Astrocyte (in vitro differentiated cells and primary cell): ENCODE measurements at regions not wholly inside any gene's neighbourhood (a gene's known extent, or its start where the extent isn't known, plus 50 kb on each side); places are given as distances from the start of the nearest gene placed in this dataset.

Experiments used
- DNase-seq: peaks from one replicate; pipeline ENCODE4 v3.0.0-alpha.2; 2010; ENCODE audit warnings: low read depth
- FAIRE-seq: peaks from 2 replicates; lab custom pipeline; 2011; peaks lifted over from hg19 to GRCh38; lab: Jason Lieb, UNC
- H2AFZ ChIP-seq: 2 replicates; pipeline ENCODE4 v1.6.0; 2012; ENCODE audit warnings: low read depth, low read length, inconsistent platforms
- H3K27ac ChIP-seq: 2 replicates; pipeline ENCODE4 v1.5.1; 2011; ENCODE audit warnings: low read depth, low read length, inconsistent platforms
- H3K27me3 ChIP-seq: 2 replicates; pipeline ENCODE4 v1.6.0; 2011; ENCODE audit warnings: low read length, inconsistent platforms; ENCODE audit not compliant: insufficient read depth
- H3K36me3 ChIP-seq: 2 replicates; pipeline ENCODE4 v1.5.1; 2011; ENCODE audit warnings: low read length, inconsistent platforms; ENCODE audit not compliant: insufficient read depth
- H3K4me1 ChIP-seq: 2 replicates; pipeline ENCODE4 v1.5.1; 2011; ENCODE audit warnings: low read length, inconsistent platforms; ENCODE audit not compliant: insufficient read depth
- H3K4me2 ChIP-seq: 2 replicates; pipeline ENCODE4 v1.6.0; 2012; ENCODE audit warnings: low read length, inconsistent platforms
- H3K4me3 ChIP-seq: 2 replicates; pipeline ENCODE4 v1.5.1; 2011; ENCODE audit warnings: low read depth, mild to moderate bottlenecking, low read length, inconsistent platforms; ENCODE audit not compliant: insufficient read depth
- H3K79me2 ChIP-seq: 2 replicates; pipeline ENCODE4 v1.6.0; 2012; ENCODE audit warnings: mild to moderate bottlenecking, low read length, inconsistent platforms; ENCODE audit not compliant: insufficient read depth
- H3K9ac ChIP-seq: 2 replicates; pipeline ENCODE4 v1.6.0; 2012; ENCODE audit warnings: mild to moderate bottlenecking, low read length, inconsistent platforms
- H3K9me3 ChIP-seq: 2 replicates; pipeline ENCODE4 v1.5.1; 2012; ENCODE audit warnings: low read depth, mild to moderate bottlenecking, low read length, inconsistent platforms; ENCODE audit not compliant: insufficient read depth
- H4K20me1 ChIP-seq: 2 replicates; pipeline ENCODE4 v1.6.0; 2012; ENCODE audit warnings: low read length, inconsistent platforms; ENCODE audit not compliant: insufficient read depth
- H3K27ac Mint-ChIP-seq: one replicate; pipeline ENCODE4 v1.8.0; 2021; ENCODE audit warnings: mild to moderate bottlenecking, mixed read lengths; ENCODE audit not compliant: unreplicated experiment
- H3K27me3 Mint-ChIP-seq: one replicate; pipeline ENCODE4 v1.8.0; 2021; ENCODE audit warnings: low read depth, mixed read lengths; ENCODE audit not compliant: unreplicated experiment
- H3K36me3 Mint-ChIP-seq: one replicate; pipeline ENCODE4 v1.8.0; 2021; ENCODE audit warnings: low read depth, mixed read lengths; ENCODE audit not compliant: unreplicated experiment
- H3K4me1 Mint-ChIP-seq: one replicate; pipeline ENCODE4 v1.8.0; 2021; ENCODE audit warnings: low read depth, mixed read lengths; ENCODE audit not compliant: unreplicated experiment
- H3K4me3 Mint-ChIP-seq: one replicate; pipeline ENCODE4 v1.8.0; 2021; ENCODE audit warnings: mild to moderate bottlenecking, moderate library complexity, mixed read lengths; ENCODE audit not compliant: unreplicated experiment
- H3K9me3 Mint-ChIP-seq: one replicate; pipeline ENCODE4 v1.8.0; 2021; ENCODE audit warnings: mild to moderate bottlenecking, mixed read lengths; ENCODE audit not compliant: unreplicated experiment
- EZH2 ChIP-seq: IDR thresholded peaks from 2 replicates; pipeline ENCODE4 v1.6.1; 2012; ENCODE audit warnings: mild to moderate bottlenecking, low read length, inconsistent platforms; ENCODE audit not compliant: insufficient read depth
- TF ChIP-seq, protein P1 (sequence below): IDR thresholded peaks from 2 replicates; pipeline ENCODE4 v1.5.1; 2011; ENCODE audit warnings: low read depth, mild to moderate bottlenecking, inconsistent platforms, low read length, moderate library complexity; ENCODE audit not compliant: insufficient read depth

DNA sequence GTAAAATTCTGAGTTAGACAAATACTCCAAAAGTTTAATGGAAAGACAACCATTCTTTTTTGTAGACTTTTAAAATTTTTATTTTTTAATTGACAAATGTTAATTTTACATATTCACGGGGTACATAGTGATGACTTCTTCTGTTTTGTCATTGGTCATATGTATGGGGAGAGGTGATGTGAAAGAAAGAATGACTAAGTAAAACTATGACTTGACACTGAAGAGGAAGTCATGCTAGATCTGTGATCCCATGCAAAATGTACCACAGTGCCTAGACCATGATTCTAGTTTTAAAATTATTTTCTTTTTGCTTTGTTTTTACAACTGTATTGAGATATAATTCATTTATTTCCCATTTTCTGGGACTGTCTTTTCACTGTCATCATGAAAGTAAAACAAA is 281.6 kb downstream of the MBNL1 start:
- Mint-ChIP-seq H3K4me3 (no peak overlapping the region), H3K27ac (no peak overlapping the region), H3K27me3 (no peaks in the 10 kb centered on the region), H3K9me3 (no peaks in the 10 kb centered on the region), H3K4me1 (no peaks in the 10 kb centered on the region), H3K36me3 (no peaks in the 10 kb centered on the region)
- no peak overlapping the region for H3K4me2 ChIP-seq
- H3K9ac ChIP-seq, result no peak overlapping the region
- TF ChIP-seq, protein P1, sequence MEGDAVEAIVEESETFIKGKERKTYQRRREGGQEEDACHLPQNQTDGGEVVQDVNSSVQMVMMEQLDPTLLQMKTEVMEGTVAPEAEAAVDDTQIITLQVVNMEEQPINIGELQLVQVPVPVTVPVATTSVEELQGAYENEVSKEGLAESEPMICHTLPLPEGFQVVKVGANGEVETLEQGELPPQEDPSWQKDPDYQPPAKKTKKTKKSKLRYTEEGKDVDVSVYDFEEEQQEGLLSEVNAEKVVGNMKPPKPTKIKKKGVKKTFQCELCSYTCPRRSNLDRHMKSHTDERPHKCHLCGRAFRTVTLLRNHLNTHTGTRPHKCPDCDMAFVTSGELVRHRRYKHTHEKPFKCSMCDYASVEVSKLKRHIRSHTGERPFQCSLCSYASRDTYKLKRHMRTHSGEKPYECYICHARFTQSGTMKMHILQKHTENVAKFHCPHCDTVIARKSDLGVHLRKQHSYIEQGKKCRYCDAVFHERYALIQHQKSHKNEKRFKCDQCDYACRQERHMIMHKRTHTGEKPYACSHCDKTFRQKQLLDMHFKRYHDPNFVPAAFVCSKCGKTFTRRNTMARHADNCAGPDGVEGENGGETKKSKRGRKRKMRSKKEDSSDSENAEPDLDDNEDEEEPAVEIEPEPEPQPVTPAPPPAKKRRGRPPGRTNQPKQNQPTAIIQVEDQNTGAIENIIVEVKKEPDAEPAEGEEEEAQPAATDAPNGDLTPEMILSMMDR, result no peak
- no peak for TF ChIP-seq EZH2
- no peak for DNase-seq
- no peaks in the 10 kb centered on the region for H3K4me1 ChIP-seq
- no peak overlapping the region for H3K4me3 ChIP-seq
- FAIRE-seq, result no peak
- H3K36me3 ChIP-seq, result no peaks in the 10 kb centered on the region
- H3K9me3 ChIP-seq, result no peaks in the 10 kb centered on the region
- no peaks in the 10 kb centered on the region for H4K20me1 ChIP-seq
- H2AFZ ChIP-seq, result no peak overlapping the region
- H3K27me3 ChIP-seq, result no peaks in the 10 kb centered on the region
- H3K27ac ChIP-seq, result no peak overlapping the region
- no peaks in the 10 kb centered on the region for H3K79me2 ChIP-seq

DNA sequence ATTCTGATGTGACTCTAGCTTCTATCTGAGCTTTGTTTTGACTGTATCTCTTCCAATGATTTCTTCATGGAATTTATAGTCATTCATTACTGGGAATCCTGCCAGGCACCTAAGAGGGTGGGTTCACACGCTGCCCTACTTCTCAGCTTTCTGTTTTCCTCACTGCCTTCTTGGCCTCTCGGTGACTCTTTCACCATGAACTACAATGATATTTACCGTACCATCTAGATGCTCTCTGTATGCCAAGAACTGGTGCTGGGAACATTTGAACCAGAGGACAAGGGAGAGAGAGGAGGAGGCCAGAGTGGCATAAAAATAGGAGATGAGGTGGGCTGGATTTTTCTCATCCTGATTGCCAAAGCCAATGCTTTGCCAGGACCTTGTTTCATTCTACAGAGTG is 280.0 kb upstream of the P2RY1 start:
- Mint-ChIP-seq H3K9me3 (no peaks in the 10 kb centered on the region), H3K4me1 (peaks cover 14% of the 10 kb centered on the region), H3K27ac (no peak overlapping the region), H3K36me3 (peaks cover under 1% of the 10 kb centered on the region), H3K27me3 (no peaks in the 10 kb centered on the region), H3K4me3 (no peak overlapping the region)
- FAIRE-seq (no peak), DNase-seq (peak; percentile 4)
- H3K36me3 ChIP-seq, result no peaks in the 10 kb centered on the region
- no peaks in the 10 kb centered on the region for H3K79me2 ChIP-seq
- H3K4me2 ChIP-seq, result no peak overlapping the region
- no peak overlapping the region for H3K4me3 ChIP-seq
- no peaks in the 10 kb centered on the region for H4K20me1 ChIP-seq
- H3K4me1 ChIP-seq, result no peaks in the 10 kb centered on the region
- TF ChIP-seq EZH2, result no peak
- TF ChIP-seq, protein P1, result no peak
- no peak overlapping the region for H3K27ac ChIP-seq
- H3K9ac ChIP-seq, result no peak overlapping the region
- H3K27me3 ChIP-seq, result no peaks in the 10 kb centered on the region
- H3K9me3 ChIP-seq, result no peaks in the 10 kb centered on the region
- H2AFZ ChIP-seq, result no peak overlapping the region

DNA sequence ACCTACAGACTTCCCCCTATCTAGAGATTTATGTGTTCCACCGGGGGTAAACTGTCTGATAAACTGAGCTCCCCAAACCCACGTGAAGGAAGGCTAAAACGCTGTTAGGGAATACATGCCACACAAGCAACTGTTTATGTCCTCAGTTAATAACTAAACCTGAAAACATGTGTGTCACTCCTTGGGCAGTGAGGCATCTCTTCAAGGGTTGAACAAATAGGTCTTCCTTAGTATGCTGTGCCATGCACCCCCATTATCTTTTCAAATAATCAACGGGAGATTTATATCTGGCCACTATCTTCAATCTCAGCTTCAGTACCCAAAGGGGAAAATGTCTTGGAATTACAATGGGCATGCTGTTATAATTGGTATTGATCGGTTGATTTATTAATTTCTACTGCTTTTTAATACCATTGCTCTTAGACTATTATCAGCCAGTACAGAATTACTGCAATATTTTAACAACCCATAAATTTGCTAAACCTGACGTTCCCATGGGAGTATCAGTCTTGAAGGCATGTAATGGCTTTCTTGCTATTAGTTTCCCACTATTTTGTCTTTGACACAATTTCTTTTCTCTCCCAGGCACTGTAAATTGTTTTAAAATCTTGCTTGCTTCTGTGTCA is 279.2 kb upstream of the P2RY1 start:
- Histone ChIP-seq H3K9ac (no peak overlapping the region), H3K27ac (no peak overlapping the region), H2AFZ (no peak overlapping the region), H3K4me2 (no peak overlapping the region), H3K4me3 (no peak overlapping the region), H3K79me2 (no peaks in the 10 kb centered on the region), H3K4me1 (no peaks in the 10 kb centered on the region), H3K36me3 (no peaks in the 10 kb centered on the region), H3K27me3 (no peaks in the 10 kb centered on the region), H3K9me3 (no peaks in the 10 kb centered on the region), H4K20me1 (no peaks in the 10 kb centered on the region)
- Mint-ChIP-seq H3K9me3 (no peaks in the 10 kb centered on the region), H3K36me3 (peaks cover 3% of the 10 kb centered on the region), H3K4me3 (no peak overlapping the region), H3K27ac (no peak overlapping the region), H3K4me1 (peaks cover 14% of the 10 kb centered on the region), H3K27me3 (no peaks in the 10 kb centered on the region)
- FAIRE-seq (no peak), DNase-seq (no peak)
- TF ChIP-seq EZH2, result no peak
- TF ChIP-seq, protein P1, result no peak
